Liver (tissue), 8 donors: ENCODE measurements at regions not wholly inside any gene's neighbourhood (a gene's known extent, or its start where the extent isn't known, plus 50 kb on each side); places are given as distances from the start of the nearest gene placed in this dataset.

Experiments
- DNase-seq: peaks from one replicate; pipeline ENCODE4 v3.0.0-alpha.2; 2017; ENCODE audit warnings: low spot score
- H3K27ac ChIP-seq, 2 donors: one replicate each; pipeline ENCODE4 v1.7.0; 2013; ENCODE audit warnings: inconsistent platforms in 2 of 2, low read length in 2 of 2, control low read depth in 1 of 2, low read depth in 1 of 2, mild to moderate bottlenecking in 1 of 2
- H3K27me3 ChIP-seq, 4 donors: one replicate each; pipeline versions ENCODE4 v1.6.1 to v1.7.0; 2013; ENCODE audit warnings: low read length in 3 of 4, inconsistent platforms in 1 of 4, mild to moderate bottlenecking in 1 of 4, moderate library complexity in 1 of 4; ENCODE audit not compliant: control insufficient read depth in 4 of 4, insufficient read depth in 4 of 4
- H3K36me3 ChIP-seq, 4 donors: one replicate each; pipeline versions ENCODE4 v1.6.1 to v1.7.0; 2013; ENCODE audit warnings: low read length in 3 of 4, mild to moderate bottlenecking in 3 of 4, low read depth in 1 of 4, moderate library complexity in 1 of 4; ENCODE audit not compliant: control insufficient read depth in 4 of 4, insufficient read depth in 3 of 4
- H3K4me1 ChIP-seq, 4 donors: one replicate each; pipeline versions ENCODE4 v1.6.1 to v1.7.0; 2013; ENCODE audit warnings: low read length in 3 of 4, mild to moderate bottlenecking in 3 of 4, moderate library complexity in 1 of 4; ENCODE audit not compliant: control insufficient read depth in 4 of 4, insufficient read depth in 4 of 4
- H3K4me3 ChIP-seq, 3 donors: one replicate each; pipeline versions ENCODE4 v1.6.1 to v1.7.0; 2013; ENCODE audit warnings: low read length in 3 of 3, control low read depth in 1 of 3, low read depth in 1 of 3, mild to moderate bottlenecking in 1 of 3
- H3K9ac ChIP-seq, 2 donors: one replicate each; pipeline ENCODE4 v1.7.0; 2013; ENCODE audit warnings: low read length in 2 of 2, mild to moderate bottlenecking in 2 of 2, moderate library complexity in 2 of 2, control low read depth in 1 of 2, low read depth in 1 of 2
- H3K9me3 ChIP-seq, 4 donors: one replicate each; pipeline versions ENCODE4 v1.6.1 to v1.7.0; 2013; ENCODE audit warnings: low read length in 3 of 4; ENCODE audit not compliant: control insufficient read depth in 4 of 4
- CTCF ChIP-seq: fragments of 150-350 bp; IDR thresholded peaks from 2 replicates; pipeline ENCODE4 v1.5.1; 2017; ENCODE audit warnings: improper control_type of control experiment, low read depth, low read length; ENCODE audit not compliant: missing input control
- EGR1 ChIP-seq, 2 donors: IDR thresholded peaks; 2 replicates each; pipeline ENCODE4 v1.6.1; 2016 to 2018; ENCODE audit warnings: antibody characterized with exemption in 2 of 2, low read depth in 2 of 2
- FOXA1 ChIP-seq: IDR thresholded peaks from 2 replicates; pipeline ENCODE4 v1.6.1; 2016; ENCODE audit warnings: antibody characterized with exemption
- FOXA2 ChIP-seq: IDR thresholded peaks from 2 replicates; pipeline ENCODE4 v1.6.1; 2016; ENCODE audit warnings: antibody characterized with exemption
- HNF4A ChIP-seq, 2 donors: conservative IDR thresholded peaks; 2 replicates each; pipeline ENCODE4 v1.6.1; 2016; ENCODE audit warnings: antibody characterized with exemption in 2 of 2, mild to moderate bottlenecking in 2 of 2
- HNF4G ChIP-seq: IDR thresholded peaks from 2 replicates; pipeline ENCODE4 v1.6.1; 2016; ENCODE audit warnings: antibody characterized with exemption
- JUND ChIP-seq, 2 donors: IDR thresholded peaks; 2 replicates each; pipeline ENCODE4 v1.6.1; 2016; ENCODE audit warnings: antibody characterized with exemption in 2 of 2
- MAX ChIP-seq: IDR thresholded peaks from 2 replicates; pipeline ENCODE4 v1.6.1; 2016; ENCODE audit warnings: antibody characterized with exemption
- NR2F2 ChIP-seq: IDR thresholded peaks from 2 replicates; pipeline ENCODE4 v1.6.1; 2016; ENCODE audit warnings: antibody characterized with exemption
- RAD21 ChIP-seq, 2 donors: IDR thresholded peaks; 2 replicates each; pipeline ENCODE4 v1.6.1; 2016; ENCODE audit warnings: antibody characterized with exemption in 2 of 2, mild to moderate bottlenecking in 2 of 2
- REST ChIP-seq: IDR thresholded peaks from 2 replicates; pipeline ENCODE4 v1.6.1; 2016; ENCODE audit warnings: antibody characterized with exemption, mild to moderate bottlenecking
- RXRA ChIP-seq, 2 donors: IDR thresholded peaks; 2 replicates each; pipeline ENCODE4 v1.6.1; 2017 to 2018; ENCODE audit warnings: antibody characterized with exemption in 2 of 2, mild to moderate bottlenecking in 1 of 2
- YY1 ChIP-seq: IDR thresholded peaks from 2 replicates; pipeline ENCODE4 v1.6.1; 2016; ENCODE audit warnings: antibody characterized with exemption, mild to moderate bottlenecking
- WGBS: extraction: QIAGEN DNeasy Blood & Tissue Kit; methylation state at CpG from one replicate; pipeline ENCODE4 v1.1.7; 2013; 5-methylcytosine and 5-hydroxymethylcytosine counted together
- donor health status: healthy.
- donor health status: healthy.
- donor health status: healthy.
- donor health status: healthy.
- donor health status: healthy.

GRCh38 chr4:59881632-59882031, 1318.5 kb upstream of the ADGRL3 start (continued):
- no peak for TF ChIP-seq REST

DNA sequence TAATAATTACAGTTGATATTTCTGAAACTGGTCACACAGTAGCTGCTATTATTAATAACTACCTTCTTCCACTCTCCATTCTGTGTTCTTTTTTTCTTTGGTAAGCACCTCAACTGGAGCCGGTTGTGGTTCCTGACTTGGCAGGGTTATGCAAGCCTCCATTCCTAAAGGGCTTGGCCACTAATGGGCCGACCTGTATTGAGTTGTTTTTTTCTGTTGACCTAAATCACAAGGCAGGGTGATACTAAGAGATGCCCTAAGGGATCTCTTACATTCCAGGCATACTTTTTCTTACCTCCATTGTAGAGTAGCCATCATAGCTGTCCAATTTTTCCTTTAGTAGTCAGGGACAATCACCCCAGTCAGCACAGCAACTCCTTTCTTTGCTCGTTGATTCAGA, 1295.8 kb upstream of the ADGRL3 start:
- H3K9ac ChIP-seq, result no peak overlapping the region

GRCh38 chr4:59920416-59920815, 1279.7 kb upstream of the ADGRL3 start:
- WGBS, result 54% methylated on average over 3 of the region's 3 CpGs
- no peaks in the 10 kb centered on the region for H3K4me1 ChIP-seq
- TF ChIP-seq MAX, result no peak
- no peak for TF ChIP-seq HNF4G
- TF ChIP-seq FOXA2, result no peak
- TF ChIP-seq FOXA1, result no peak
- TF ChIP-seq HNF4A (conservative IDR thresholded peaks at IDR 0.05), result no peak
- TF ChIP-seq YY1, result no peak
- no peak for TF ChIP-seq RAD21 (IDR thresholded peaks at IDR 0.05)
- no peak for TF ChIP-seq JUND (IDR thresholded peaks at IDR 0.05)
- TF ChIP-seq RXRA (IDR thresholded peaks at IDR 0.05), result no peak
- no peak for TF ChIP-seq CTCF
- no peak for TF ChIP-seq EGR1 (IDR thresholded peaks at IDR 0.05; ENCODE audit: low read depth in 2 of 2)

More for the DNA sequence above, 1295.8 kb upstream of the ADGRL3 start:
- DNase-seq, result no peak
- 67% methylated on average over 3 of the region's 3 CpGs for WGBS
- no peak overlapping the region for H3K4me3 ChIP-seq
- TF ChIP-seq RAD21 (IDR thresholded peaks at IDR 0.05) (no peak), MAX (no peak), HNF4G (no peak), HNF4A (conservative IDR thresholded peaks at IDR 0.05) (no peak), NR2F2 (no peak), FOXA1 (no peak), REST (no peak)
- no peaks in the 10 kb centered on the region for H3K36me3 ChIP-seq
- H3K9me3 ChIP-seq, result no peaks in the 10 kb centered on the region
- H3K27me3 ChIP-seq, result no peaks in the 10 kb centered on the region
- no peak overlapping the region for H3K27ac ChIP-seq
- H3K4me1 ChIP-seq, result no peaks in the 10 kb centered on the region

More at GRCh38 chr4:59920416-59920815, 1279.7 kb upstream of the ADGRL3 start:
- Histone ChIP-seq H3K27me3 (no peaks in the 10 kb centered on the region), H3K36me3 (no peaks in the 10 kb centered on the region), H3K9me3 (no peaks in the 10 kb centered on the region), H3K9ac (no peak overlapping the region), H3K4me3 (no peak overlapping the region), H3K27ac (no peak overlapping the region)
- no peak for DNase-seq
